ENCODE measurements at regions not wholly inside any gene's neighbourhood (a gene's known extent, or its start where the extent isn't known, plus 50 kb on each side); places are given as distances from the start of the nearest gene placed in this dataset.
A peak's percentile ranks its signal among the peaks of the same experiment; 100 is the strongest.

GRCh38 chr22:48112687-48113521 lies 1350.5 kb downstream of the TBC1D22A start:
- no peak for DNase-seq
- intact Hi-C loops (cut with DNase I) = no loop called here

DNA sequence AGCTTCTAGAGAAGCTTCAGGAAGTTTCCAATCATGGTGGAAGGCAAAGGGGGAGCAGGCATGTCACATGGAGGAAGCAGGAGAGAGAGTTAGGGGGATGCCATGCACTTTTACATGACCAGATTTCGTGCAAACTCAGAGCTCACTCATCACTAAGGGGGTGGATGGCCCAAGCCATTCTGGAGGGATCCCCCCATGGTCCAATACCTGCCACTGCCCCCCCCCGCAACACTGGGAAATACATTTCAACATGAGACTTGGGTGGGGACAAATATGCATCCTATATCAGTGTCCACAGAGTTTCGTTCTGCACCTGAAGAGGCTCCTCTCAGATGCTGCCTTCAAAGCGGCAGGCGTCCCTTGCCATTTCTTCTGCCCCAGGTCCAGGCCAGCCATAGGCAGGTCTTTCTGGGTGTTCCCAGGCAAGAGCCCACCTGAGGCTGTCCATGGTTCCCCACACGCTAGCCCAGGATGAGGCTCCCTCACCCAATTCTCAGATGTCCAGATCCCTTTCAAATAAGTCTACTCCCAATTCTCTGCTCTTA lies 1344.3 kb downstream of the TBC1D22A start:
- DNase-seq = no peak
- intact Hi-C loops (cut with DNase I) = no loop called here

DNA sequence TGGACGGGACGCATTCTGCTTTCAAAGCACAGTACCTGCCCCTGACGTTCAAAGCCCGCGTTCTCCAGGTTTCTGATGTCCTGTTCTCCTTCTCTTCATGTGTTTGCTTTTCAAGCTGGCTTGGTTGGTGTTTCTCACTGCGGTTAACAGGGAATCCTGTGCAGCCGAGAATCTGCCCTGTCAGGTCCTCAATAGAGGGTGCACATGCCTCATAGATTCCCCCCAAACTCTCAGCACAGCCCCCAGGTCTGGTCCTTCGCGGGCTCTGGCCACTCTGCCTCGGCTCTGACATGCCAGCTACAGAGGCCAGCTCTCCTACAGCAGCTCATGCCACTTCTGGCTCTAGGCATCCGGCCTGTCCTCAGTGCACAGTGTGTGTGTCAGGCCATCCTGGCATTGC lies 1343.8 kb downstream of the TBC1D22A start:
- no peak for DNase-seq
- intact Hi-C loops (cut with DNase I) = no loop called here

DNA sequence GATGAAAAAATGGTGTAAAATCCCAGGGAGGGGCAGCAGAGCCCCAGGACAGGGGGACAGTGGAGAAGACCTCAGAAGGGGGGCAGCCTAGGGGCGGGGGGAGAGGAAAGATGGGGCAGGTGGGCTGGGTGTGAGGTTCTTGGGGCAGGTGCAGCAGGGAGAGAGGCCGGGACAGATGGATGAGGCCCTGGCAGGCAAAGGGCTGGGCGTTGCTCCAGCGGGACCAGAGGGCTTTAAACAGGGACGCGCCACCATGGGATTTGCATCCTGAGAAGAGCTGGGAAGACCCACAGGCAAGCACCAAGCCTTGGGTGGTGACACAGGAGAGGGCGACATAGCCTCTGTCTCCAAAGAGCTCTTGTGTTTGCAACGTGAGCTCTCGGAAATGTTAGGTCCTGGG lies 1342.8 kb downstream of the TBC1D22A start:
- no peak for DNase-seq
- intact Hi-C loops (cut with DNase I) = no loop called here

- intact Hi-C loops (cut with DNase I) = no loop called here
- peak in 7 of 10 donors; percentile 24 to 92 (median 55) for DNase-seq
Measured at GRCh38 chr22:48104766-48105165, 1342.3 kb downstream of the TBC1D22A start.

- intact Hi-C loops (cut with DNase I) = no loop called here
- no peak for DNase-seq
Measured at GRCh38 chr22:48104102-48104738, 1341.8 kb downstream of the TBC1D22A start.

- DNase-seq = peak in 1 of 10 donors; percentile 81
- intact Hi-C loops (cut with DNase I) = no loop called here
Measured at GRCh38 chr22:48103126-48103875, 1340.9 kb downstream of the TBC1D22A start.

GRCh38 chr22:48102581-48102980 lies 1340.1 kb downstream of the TBC1D22A start:
- no peak for DNase-seq
- intact Hi-C loops (cut with DNase I) = no loop called here

DNA sequence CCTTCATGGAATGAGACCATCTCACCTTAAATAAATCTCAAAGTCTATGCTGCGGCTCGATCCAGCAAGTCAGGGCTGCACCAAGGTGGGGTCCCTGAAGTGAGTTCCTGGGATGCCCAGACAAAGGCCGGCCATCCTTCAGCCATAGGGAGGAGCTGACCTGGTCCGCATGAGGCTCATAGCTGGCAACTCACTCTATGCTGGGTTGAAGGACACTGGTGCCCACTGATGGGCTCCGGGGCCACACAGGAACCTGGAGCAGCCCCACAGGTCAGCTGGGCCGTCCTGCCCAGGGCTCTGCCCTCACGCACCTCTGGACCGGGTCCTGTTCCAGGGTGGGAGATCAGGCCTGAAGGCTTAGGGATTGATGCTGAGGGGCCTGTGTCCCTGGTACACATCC lies 1339.3 kb downstream of the TBC1D22A start:
- DNase-seq = no peak
- intact Hi-C loops (cut with DNase I) = no loop called here

DNA sequence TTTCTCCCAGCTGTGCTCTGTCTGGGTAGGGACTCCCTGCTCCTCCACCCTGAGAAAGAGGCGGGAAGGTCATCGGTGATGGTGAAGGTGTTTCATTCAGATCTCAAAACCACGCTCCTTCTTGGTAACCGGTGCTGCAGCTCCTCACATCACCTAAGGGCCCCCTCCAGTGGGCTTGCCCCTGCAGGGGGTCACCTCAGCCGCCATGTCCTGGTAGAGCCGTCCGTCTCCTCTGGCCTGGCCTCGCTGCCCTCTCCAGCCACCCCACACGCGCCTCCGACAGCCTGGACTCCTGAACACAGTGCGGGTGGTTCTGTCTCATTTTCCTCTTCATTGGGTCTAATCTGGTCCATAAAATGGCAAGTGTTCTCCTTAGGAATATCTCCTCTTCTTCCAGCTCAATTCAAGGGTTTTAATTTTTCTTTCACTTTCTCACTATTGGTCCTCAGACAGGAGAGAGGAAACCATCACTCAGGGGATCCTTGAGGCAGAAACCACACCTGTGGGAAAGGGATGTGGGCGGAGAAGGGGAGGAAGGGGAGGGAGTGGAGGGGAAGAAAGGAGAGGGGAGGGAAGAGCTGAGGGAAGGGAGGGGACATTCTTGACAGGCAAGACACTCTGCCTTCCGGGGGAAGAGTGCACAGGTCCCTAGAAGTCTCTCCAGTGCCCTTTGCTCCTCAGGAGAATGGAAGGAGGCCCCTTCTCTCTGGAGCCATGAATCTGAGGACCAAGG lies 1338.4 kb downstream of the TBC1D22A start:
- no peak for DNase-seq
- intact Hi-C loops (cut with DNase I) = no loop called here

DNA sequence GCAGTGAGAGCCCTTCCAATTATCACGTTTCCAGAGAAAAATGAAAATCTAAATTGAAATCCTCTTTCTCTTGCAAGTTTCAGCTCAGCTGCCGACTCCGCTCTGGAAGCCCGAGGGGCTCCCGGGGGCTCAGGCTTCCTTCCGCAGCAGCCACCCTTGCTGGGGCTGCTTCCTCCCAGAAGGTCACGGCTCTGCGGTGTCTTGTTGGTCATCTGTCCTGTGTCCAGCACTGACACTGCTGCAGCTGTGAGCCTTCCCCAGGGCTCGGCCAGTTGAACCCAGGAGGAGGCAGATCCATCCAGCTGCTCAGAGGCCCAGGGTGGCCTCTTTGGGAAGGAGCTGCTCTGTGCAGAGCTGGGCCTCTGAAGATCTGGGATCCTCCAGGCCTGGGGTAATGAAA lies 1337.2 kb downstream of the TBC1D22A start:
- no peak for DNase-seq
- intact Hi-C loops (cut with DNase I) = no loop called here

DNA sequence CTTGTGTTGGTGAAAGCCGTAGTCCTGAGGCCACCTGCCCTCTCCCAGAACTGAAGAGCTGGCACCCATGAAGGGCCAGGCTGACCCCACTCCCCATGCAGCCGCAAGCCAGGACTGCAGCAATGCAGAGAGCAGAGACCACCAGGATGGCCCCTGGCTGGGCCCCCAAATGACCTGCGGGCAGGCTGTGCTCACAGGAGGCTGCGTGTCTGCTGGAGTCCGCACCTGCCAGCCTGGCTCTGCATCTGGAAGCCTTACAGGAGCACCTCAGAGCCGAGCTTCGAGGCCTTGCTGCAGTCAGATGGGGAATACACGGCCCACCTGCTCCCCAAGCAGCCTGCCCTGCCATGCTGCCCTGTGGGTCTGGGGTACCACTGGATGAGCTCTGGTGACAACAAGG lies 1336.8 kb downstream of the TBC1D22A start:
- no peak for DNase-seq
- intact Hi-C loops (cut with DNase I) = no loop called here

GRCh38 chr22:48098921-48099245 lies 1336.4 kb downstream of the TBC1D22A start:
- intact Hi-C loops (cut with DNase I) = no loop called here
- no peak for DNase-seq

GRCh38 chr22:48098243-48098920 lies 1335.9 kb downstream of the TBC1D22A start:
- intact Hi-C loops (cut with DNase I) = no loop called here

GRCh38 chr22:48097723-48098122 lies 1335.3 kb downstream of the TBC1D22A start:
- intact Hi-C loops (cut with DNase I) = no loop called here
- DNase-seq = no peak

More at GRCh38 chr22:48098243-48098920, 1335.9 kb downstream of the TBC1D22A start:
- DNase-seq = no peak

- peak in 1 of 10 donors; percentile 62 for DNase-seq
- intact Hi-C loops (cut with DNase I) = no loop called here
Measured at GRCh38 chr22:48096851-48097665, 1334.6 kb downstream of the TBC1D22A start.

DNA sequence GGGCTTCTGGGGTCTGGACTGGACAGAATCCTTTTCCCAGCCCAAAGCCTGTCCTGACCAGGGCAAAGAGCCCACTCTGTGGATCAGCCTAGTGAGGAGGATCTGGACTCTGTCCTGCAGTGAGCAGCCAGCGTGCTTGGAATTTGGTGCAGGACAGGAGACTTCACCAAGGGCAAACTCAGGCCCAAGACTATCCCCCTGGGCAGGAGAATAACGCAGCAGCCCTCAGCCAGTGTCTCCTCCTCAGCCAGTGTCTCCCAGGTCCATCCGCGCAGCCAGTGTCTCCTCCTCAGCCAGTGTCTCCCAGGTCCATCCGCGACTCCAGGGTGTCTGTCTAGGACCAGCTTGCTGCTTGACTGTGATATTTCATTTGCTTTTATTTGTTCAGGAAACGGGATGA lies 1334.0 kb downstream of the TBC1D22A start:
- intact Hi-C loops (cut with DNase I) = no loop called here

DNA sequence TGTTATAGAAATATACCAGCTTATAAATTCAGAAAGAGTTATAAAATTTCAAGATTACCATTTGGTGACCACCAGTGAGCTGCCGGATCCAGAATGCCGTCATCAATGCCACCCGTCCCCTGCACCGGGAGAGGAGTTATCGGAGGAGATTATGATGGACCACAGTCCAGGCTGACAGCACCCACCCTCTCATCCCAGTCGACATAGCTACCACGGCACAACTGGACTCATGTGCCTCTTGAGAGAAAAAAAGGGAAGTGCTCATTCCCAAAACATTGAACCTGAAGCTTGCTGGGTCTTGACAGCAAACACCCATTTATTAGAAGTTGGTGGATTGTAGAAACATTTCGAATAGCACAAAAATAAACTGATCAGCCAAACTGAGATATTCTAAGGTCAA lies 1331.5 kb downstream of the TBC1D22A start:
- intact Hi-C loops (cut with DNase I) = no loop called here
- DNase-seq = no peak

More for the DNA sequence above, 1334.0 kb downstream of the TBC1D22A start:
- no peak for DNase-seq

- intact Hi-C loops (cut with DNase I) = no loop called here
- no peak for DNase-seq
Measured at GRCh38 chr22:48092866-48093265, 1330.4 kb downstream of the TBC1D22A start.

Data from posterior cingulate gyrus (tissue), 11 donors.